IMR-90 (cell line): ENCODE measurements at regions not wholly inside any gene's neighbourhood (a gene's known extent, or its start where the extent isn't known, plus 50 kb on each side); places are given as distances from the start of the nearest gene placed in this dataset.

ENCODE experiments used
- ATAC-seq: fragments of 200-7000 bp; cut with Tn5 transposase; 2 replicates; pipeline ENCODE4 v1.9.1; 2020; ENCODE audit warnings: low read depth, mild to moderate bottlenecking, moderate library complexity
- BruUV-seq: library from RNA; stranded (reverse); fragments of 400-500 nt; replicated peaks from 2 replicates; lab custom pipeline; 2021; lab: Mats Ljungman, UMichigan
- CTCF ChIA-PET: fragments of 300-600 bp; formaldehyde crosslinking; extraction: SDS; loops from one replicate; lab custom pipeline; 2021; ENCODE audit warnings: antibody characterized with exemption; lab: Yijun Ruan, JAX
- POLR2A ChIA-PET: fragments of 300-600 bp; sonication (Branson Sonifier 250); formaldehyde crosslinking; loops from one replicate; lab custom pipeline; 2022; ENCODE audit warnings: antibody characterized with exemption; ENCODE audit not compliant: unreplicated experiment; lab: Charles Lee
- DNase-seq: peaks from one replicate; pipeline ENCODE4 v3.0.0; 2013
- H2AFZ ChIP-seq: replicated peaks from 2 replicates; pipeline ENCODE3; 2013; ENCODE audit warnings: low read length, mild to moderate bottlenecking; ENCODE audit not compliant: poor library complexity
- H2AK5ac ChIP-seq: 2 replicates; pipeline ENCODE4 v1.6.1; 2013; ENCODE audit warnings: low read depth, low read length, inconsistent platforms
- H2AK9ac ChIP-seq: replicated peaks from 2 replicates; pipeline ENCODE3; 2013; ENCODE audit warnings: mild to moderate bottlenecking, low read depth, low read length, moderate library complexity; ENCODE audit not compliant: poor library complexity
- H2BK120ac ChIP-seq: 2 replicates; pipeline ENCODE4 v1.6.1; 2013; ENCODE audit warnings: low read depth, low read length, inconsistent platforms
- H2BK15ac ChIP-seq: 3 replicates; pipeline ENCODE4 v1.6.1; 2013; ENCODE audit warnings: low read depth, low read length, inconsistent platforms
- H2BK20ac ChIP-seq: 2 replicates; pipeline ENCODE4 v1.6.1; 2013; ENCODE audit warnings: low read depth, mild to moderate bottlenecking, inconsistent platforms, low read length, moderate library complexity
- H2BK5ac ChIP-seq: 2 replicates; pipeline ENCODE4 v1.6.1; 2013; ENCODE audit warnings: mild to moderate bottlenecking, low read depth, low read length, inconsistent platforms; ENCODE audit not compliant: poor library complexity, severe bottlenecking
- H3K14ac ChIP-seq: replicated peaks from 2 replicates; pipeline ENCODE4 v1.6.1; 2013; ENCODE audit warnings: low read depth, low read length, inconsistent platforms
- H3K18ac ChIP-seq: 2 replicates; pipeline ENCODE4 v1.6.1; 2013; ENCODE audit warnings: low read depth, low read length, control low read depth
- H3K23ac ChIP-seq: 2 replicates; pipeline ENCODE4 v1.6.1; 2013; ENCODE audit warnings: low read depth, low read length, inconsistent platforms
- H3K27ac ChIP-seq: 2 replicates; pipeline ENCODE4 v1.5.1; 2013; ENCODE audit warnings: mild to moderate bottlenecking, control low read depth, low read length; ENCODE audit not compliant: insufficient read depth
- H3K27me3 ChIP-seq: 2 replicates; pipeline ENCODE4 v1.6.1; 2013; ENCODE audit warnings: low read length; ENCODE audit not compliant: control insufficient read depth, insufficient read depth
- H3K36me3 ChIP-seq: 2 replicates; pipeline ENCODE4 v1.6.1; 2013; ENCODE audit warnings: low read length, mixed read lengths; ENCODE audit not compliant: control insufficient read depth, insufficient read depth
- H3K4ac ChIP-seq: 2 replicates; pipeline ENCODE4 v1.6.1; 2013; ENCODE audit warnings: low read depth, low read length, inconsistent platforms
- H3K4me1 ChIP-seq: 2 replicates; pipeline ENCODE4 v1.6.1; 2013; ENCODE audit warnings: low read length, mixed read lengths; ENCODE audit not compliant: control insufficient read depth, insufficient read depth
- H3K4me2 ChIP-seq: 2 replicates; pipeline ENCODE4 v1.6.1; 2013; ENCODE audit warnings: low read depth, mild to moderate bottlenecking, control low read depth, low read length, moderate library complexity
- H3K4me3 ChIP-seq: 2 replicates; pipeline ENCODE4 v1.5.1; 2013; ENCODE audit warnings: low read depth, mild to moderate bottlenecking, control low read depth, low read length, moderate library complexity; ENCODE audit not compliant: insufficient read depth
- H3K56ac ChIP-seq: 2 replicates; pipeline ENCODE4 v1.6.1; 2013; ENCODE audit warnings: low read length, inconsistent platforms; ENCODE audit not compliant: insufficient read depth; ENCODE audit errors: extremely low read depth
- H3K79me1 ChIP-seq, 2 experiments: 2 replicates each; pipeline ENCODE4 v1.6.1; 2013; ENCODE audit warnings: low read length in 2 of 2, inconsistent platforms in 1 of 2, low read depth in 1 of 2
- H3K9ac ChIP-seq: 2 replicates; pipeline ENCODE4 v1.6.1; 2013; ENCODE audit warnings: low read depth, low read length, control low read depth
- H3K9me1 ChIP-seq: 2 replicates; pipeline ENCODE4 v1.6.1; 2013; ENCODE audit warnings: low read length, inconsistent platforms; ENCODE audit not compliant: insufficient read depth
- H3K9me3 ChIP-seq: 2 replicates; pipeline ENCODE4 v1.6.1; 2013; ENCODE audit warnings: low read length; ENCODE audit not compliant: control insufficient read depth, insufficient read depth
- H4K20me1 ChIP-seq: 2 replicates; pipeline ENCODE4 v1.6.1; 2013; ENCODE audit warnings: low read length, inconsistent platforms; ENCODE audit not compliant: insufficient read depth
- H4K5ac ChIP-seq: 2 replicates; pipeline ENCODE4 v1.6.1; 2013; ENCODE audit warnings: mild to moderate bottlenecking, low read depth, low read length, control low read depth
- H4K8ac ChIP-seq, 2 experiments: 2 replicates each; pipeline ENCODE4 v1.6.1; 2013; ENCODE audit warnings: low read depth in 2 of 2, low read length in 2 of 2, control low read depth in 1 of 2, inconsistent platforms in 1 of 2
- H4K91ac ChIP-seq: 2 replicates; pipeline ENCODE4 v1.6.1; 2013; ENCODE audit warnings: low read depth, low read length, inconsistent platforms; ENCODE audit not compliant: insufficient read depth
- BHLHE40 ChIP-seq: fragments of 150-350 bp; IDR thresholded peaks from 2 replicates; pipeline ENCODE4 v1.6.1; 2016; ENCODE audit warnings: mild to moderate bottlenecking, low read depth, low read length
- CEBPB ChIP-seq: IDR thresholded peaks from 2 replicates; pipeline ENCODE4 v1.6.1; 2012; ENCODE audit warnings: low read depth, low read length, improper control_type of control experiment
- CHD1 ChIP-seq: IDR thresholded peaks from 2 replicates; pipeline ENCODE4 v1.6.1; 2012; ENCODE audit warnings: low read depth, low read length, improper control_type of control experiment
- FOS ChIP-seq: fragments of 150-350 bp; IDR thresholded peaks from 2 replicates; pipeline ENCODE4 v1.6.1; 2016; ENCODE audit warnings: low read depth, low read length
- MAFK ChIP-seq: IDR thresholded peaks from 2 replicates; pipeline ENCODE4 v1.6.1; 2012; ENCODE audit warnings: low read depth, low read length, improper control_type of control experiment
- MAZ ChIP-seq: IDR thresholded peaks from 2 replicates; pipeline ENCODE4 v1.6.1; 2012; ENCODE audit warnings: low read depth, mild to moderate bottlenecking, low read length, improper control_type of control experiment, moderate library complexity, borderline replicate concordance
- MXI1 ChIP-seq: IDR thresholded peaks from 2 replicates; pipeline ENCODE4 v1.6.1; 2012; ENCODE audit warnings: low read depth, mild to moderate bottlenecking, low read length, moderate library complexity, borderline replicate concordance
- NFE2L2 ChIP-seq: fragments of 150-350 bp; IDR thresholded peaks from 2 replicates; pipeline ENCODE4 v1.6.1; 2016; ENCODE audit warnings: low read depth, mild to moderate bottlenecking, low read length
- POLR2A ChIP-seq: IDR thresholded peaks from 2 replicates; pipeline ENCODE4 v1.6.1; 2012; ENCODE audit warnings: mild to moderate bottlenecking, low read depth, low read length
- RAD21 ChIP-seq: IDR thresholded peaks from 2 replicates; pipeline ENCODE4 v1.6.1; 2012; ENCODE audit warnings: low read length, improper control_type of control experiment
- RCOR1 ChIP-seq: IDR thresholded peaks from 2 replicates; pipeline ENCODE4 v1.6.1; 2012; ENCODE audit warnings: mild to moderate bottlenecking, low read length, improper control_type of control experiment; ENCODE audit not compliant: insufficient replicate concordance
- RFX5 ChIP-seq: IDR thresholded peaks from 2 replicates; pipeline ENCODE4 v1.8.0; 2012; ENCODE audit warnings: low read depth, mild to moderate bottlenecking, low read length, moderate library complexity
- SMC3 ChIP-seq: fragments of 150-350 bp; IDR thresholded peaks from 2 replicates; pipeline ENCODE4 v1.6.1; 2016; ENCODE audit warnings: low read depth, mild to moderate bottlenecking, antibody characterized with exemption, low read length, moderate library complexity
- USF2 ChIP-seq: fragments of 150-350 bp; IDR thresholded peaks from 2 replicates; pipeline ENCODE4 v1.6.1; 2017; ENCODE audit warnings: mild to moderate bottlenecking, antibody characterized with exemption, low read length, low read depth
- WGBS, 2 experiments: methylation state at CpG; one replicate each; pipeline versions ENCODE4 v1.1.5 to v1.1.7; 2013; ENCODE audit warnings: missing lambda C conversion rate in 2 of 2; ENCODE audit not compliant: insufficient read length in 1 of 2; ENCODE audit errors: extremely low coverage in 2 of 2; 5-methylcytosine and 5-hydroxymethylcytosine counted together
- dilution Hi-C: fragments of 300-500 bp; cut with HindIII; formaldehyde crosslinking; loops from one replicate; pipeline ENCODE4 v1.14.3; 2018; ENCODE audit warnings: low sequenced_read_pairs; ENCODE audit not compliant: unreplicated experiment
- in situ Hi-C: fragments of 300-500 bp; cut with MboI; formaldehyde crosslinking; loops from 3 replicates; pipeline ENCODE4 v1.14.3; 2019; ENCODE audit warnings: low sequenced_read_pairs, inconsistent platforms, mixed read lengths
- intact Hi-C: fragments of 100-400 bp; cut with micrococcal nuclease; formaldehyde crosslinking; loops from 2 replicates; pipeline ENCODE4 v1.10.0; 2022
- TF ChIP-seq, protein P1 (sequence below): fragments of 150-350 bp; IDR thresholded peaks from 2 replicates; pipeline ENCODE4 v1.6.1; 2016; ENCODE audit warnings: low read depth, mild to moderate bottlenecking, low read length, moderate library complexity, borderline replicate concordance
- TF ChIP-seq, protein P2 (sequence below): conservative IDR thresholded peaks from 2 replicates; pipeline ENCODE4 v1.5.1; 2012; ENCODE audit warnings: mild to moderate bottlenecking, low read depth, low read length, improper control_type of control experiment

DNA sequence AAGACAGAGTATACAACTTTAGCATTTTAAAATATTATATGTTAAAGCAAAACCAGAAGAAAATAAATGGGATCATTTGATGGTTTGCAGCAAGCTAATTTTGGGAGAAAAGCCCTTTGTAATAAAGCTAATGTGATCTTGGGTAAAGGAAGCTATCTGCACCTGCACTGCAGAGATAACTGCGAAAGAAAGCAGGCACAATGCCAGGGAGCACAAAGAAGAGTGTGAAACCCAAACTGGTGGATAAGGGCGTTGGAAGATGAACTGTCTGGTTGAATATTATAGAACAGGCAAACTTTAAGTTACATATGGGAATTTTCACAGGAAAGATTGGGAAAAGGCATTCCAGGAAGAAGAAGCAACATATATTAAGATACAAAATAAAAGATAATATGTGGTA is 179.2 kb upstream of the KHDRBS2 start:
- Histone ChIP-seq H2BK120ac (no peak overlapping the region), H2AK5ac (no peak overlapping the region), H3K79me1 (no peaks in the 10 kb centered on the region), H4K8ac (no peak overlapping the region), H2AK9ac (no peak overlapping the region), H2BK5ac (no peak overlapping the region), H2BK20ac (no peak overlapping the region), H4K91ac (no peak overlapping the region), H3K4ac (no peak overlapping the region), H2AFZ (no peak overlapping the region), H3K4me2 (no peak overlapping the region), H3K9ac (no peak overlapping the region), H3K56ac (no peak overlapping the region), H3K9me3 (no peaks in the 10 kb centered on the region), H3K14ac (no peak overlapping the region), H2BK15ac (no peak overlapping the region), H3K27ac (no peak overlapping the region), H3K4me1 (no peaks in the 10 kb centered on the region), H3K23ac (no peak overlapping the region), H4K20me1 (no peaks in the 10 kb centered on the region), H3K27me3 (no peaks in the 10 kb centered on the region), H3K4me3 (no peak overlapping the region), H3K18ac (no peak overlapping the region), H3K9me1 (no peaks in the 10 kb centered on the region), H4K5ac (no peak overlapping the region), H3K36me3 (no peaks in the 10 kb centered on the region)
- ATAC-seq, result no peak
- DNase-seq, result no peak
- in situ Hi-C loops (no loop called here), intact Hi-C loops (no loop called here), dilution Hi-C loops (no loop called here)
- WGBS, 2 experiments, result no CpG with 5 or more reads among the region's 2 CpGs
- TF ChIP-seq NFE2L2 (no peak), CHD1 (no peak), FOS (no peak), MAZ (no peak), RCOR1 (no peak), RAD21 (no peak), RFX5 (no peak), MAFK (no peak), CEBPB (no peak), BHLHE40 (no peak), SMC3 (no peak), MXI1 (no peak), POLR2A (no peak), USF2 (no peak)
- TF ChIP-seq, protein P1, sequence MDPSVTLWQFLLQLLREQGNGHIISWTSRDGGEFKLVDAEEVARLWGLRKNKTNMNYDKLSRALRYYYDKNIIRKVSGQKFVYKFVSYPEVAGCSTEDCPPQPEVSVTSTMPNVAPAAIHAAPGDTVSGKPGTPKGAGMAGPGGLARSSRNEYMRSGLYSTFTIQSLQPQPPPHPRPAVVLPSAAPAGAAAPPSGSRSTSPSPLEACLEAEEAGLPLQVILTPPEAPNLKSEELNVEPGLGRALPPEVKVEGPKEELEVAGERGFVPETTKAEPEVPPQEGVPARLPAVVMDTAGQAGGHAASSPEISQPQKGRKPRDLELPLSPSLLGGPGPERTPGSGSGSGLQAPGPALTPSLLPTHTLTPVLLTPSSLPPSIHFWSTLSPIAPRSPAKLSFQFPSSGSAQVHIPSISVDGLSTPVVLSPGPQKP, result no peak
- TF ChIP-seq, protein P2, sequence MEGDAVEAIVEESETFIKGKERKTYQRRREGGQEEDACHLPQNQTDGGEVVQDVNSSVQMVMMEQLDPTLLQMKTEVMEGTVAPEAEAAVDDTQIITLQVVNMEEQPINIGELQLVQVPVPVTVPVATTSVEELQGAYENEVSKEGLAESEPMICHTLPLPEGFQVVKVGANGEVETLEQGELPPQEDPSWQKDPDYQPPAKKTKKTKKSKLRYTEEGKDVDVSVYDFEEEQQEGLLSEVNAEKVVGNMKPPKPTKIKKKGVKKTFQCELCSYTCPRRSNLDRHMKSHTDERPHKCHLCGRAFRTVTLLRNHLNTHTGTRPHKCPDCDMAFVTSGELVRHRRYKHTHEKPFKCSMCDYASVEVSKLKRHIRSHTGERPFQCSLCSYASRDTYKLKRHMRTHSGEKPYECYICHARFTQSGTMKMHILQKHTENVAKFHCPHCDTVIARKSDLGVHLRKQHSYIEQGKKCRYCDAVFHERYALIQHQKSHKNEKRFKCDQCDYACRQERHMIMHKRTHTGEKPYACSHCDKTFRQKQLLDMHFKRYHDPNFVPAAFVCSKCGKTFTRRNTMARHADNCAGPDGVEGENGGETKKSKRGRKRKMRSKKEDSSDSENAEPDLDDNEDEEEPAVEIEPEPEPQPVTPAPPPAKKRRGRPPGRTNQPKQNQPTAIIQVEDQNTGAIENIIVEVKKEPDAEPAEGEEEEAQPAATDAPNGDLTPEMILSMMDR, result no peak
- no TSS peak for BruUV-seq
- CTCF ChIA-PET, result no interaction called here
- POLR2A ChIA-PET, result no interaction called here
